Fibroblast of lung (primary cell): ENCODE measurements at regions not wholly inside any gene's neighbourhood (a gene's known extent, or its start where the extent isn't known, plus 50 kb on each side); places are given as distances from the start of the nearest gene placed in this dataset.

ENCODE experiments used
- DNase-seq, 2 donors: peaks; one replicate each; pipeline versions ENCODE4 v3.0.0 to v3.0.0-alpha.2; 2010; ENCODE audit warnings: low read depth in 2 of 2
- H2AFZ ChIP-seq: 2 replicates; pipeline ENCODE4 v1.5.1; 2012; ENCODE audit warnings: low read length, control low read depth, inconsistent platforms
- H3K27ac ChIP-seq: 2 replicates; pipeline ENCODE4 v1.5.1; 2011; ENCODE audit warnings: low read length, control low read depth; ENCODE audit not compliant: insufficient read depth
- H3K27me3 ChIP-seq: 2 replicates; pipeline ENCODE4 v1.5.1; 2011; ENCODE audit warnings: mild to moderate bottlenecking, low read length; ENCODE audit not compliant: control insufficient read depth, insufficient read depth
- H3K36me3 ChIP-seq: 2 replicates; pipeline ENCODE4 v1.5.1; 2011; ENCODE audit warnings: low read length; ENCODE audit not compliant: control insufficient read depth, insufficient read depth
- H3K4me1 ChIP-seq: 2 replicates; pipeline ENCODE4 v1.5.1; 2011; ENCODE audit warnings: low read length; ENCODE audit not compliant: control insufficient read depth, insufficient read depth; ENCODE audit errors: extremely low read depth
- H3K4me2 ChIP-seq: 2 replicates; pipeline ENCODE4 v1.5.1; 2011; ENCODE audit warnings: low read length, control low read depth; ENCODE audit not compliant: insufficient read depth; ENCODE audit errors: extremely low read depth
- H3K4me3 ChIP-seq, 4 experiments: fragments of 200-600 bp in 1 of 4; sonication (generic) in 1 of 4; replicated peaks in 1 of 4; 2 replicates each; pipeline ENCODE4 v1.5.1; 2011 to 2016; ENCODE audit warnings: low read length in 4 of 4, low read depth in 3 of 4, mild to moderate bottlenecking in 3 of 4, control low read depth in 2 of 4, inconsistent platforms in 1 of 4, mixed read lengths in 1 of 4; ENCODE audit not compliant: insufficient read depth in 1 of 4; ENCODE audit errors: control extremely low read depth in 1 of 4
- H3K79me2 ChIP-seq: 2 replicates; pipeline ENCODE4 v1.5.1; 2012; ENCODE audit warnings: mild to moderate bottlenecking, low read length, inconsistent platforms; ENCODE audit not compliant: control insufficient read depth, insufficient read depth
- H3K9ac ChIP-seq: 2 replicates; pipeline ENCODE4 v1.5.1; 2011; ENCODE audit warnings: mild to moderate bottlenecking, low read length, control low read depth; ENCODE audit not compliant: insufficient read depth
- H3K9me3 ChIP-seq: 2 replicates; pipeline ENCODE4 v1.5.1; 2012; ENCODE audit warnings: low read depth, low read length; ENCODE audit not compliant: control insufficient read depth, insufficient read depth
- H4K20me1 ChIP-seq: 2 replicates; pipeline ENCODE4 v1.5.1; 2011; ENCODE audit warnings: low read length; ENCODE audit not compliant: control insufficient read depth, insufficient read depth; ENCODE audit errors: extremely low read depth
- EZH2 ChIP-seq: IDR thresholded peaks from 2 replicates; pipeline ENCODE4 v1.5.1; 2012; ENCODE audit warnings: low read length, control low read depth, mild to moderate bottlenecking; ENCODE audit errors: missing control alignments
- TF ChIP-seq, protein P1 (sequence below), 2 donors: IDR thresholded peaks in 1 of 2; conservative IDR thresholded peaks in 1 of 2; 1 replicate in 1 of 2; 2 replicates in 1 of 2; pipeline ENCODE4 v1.5.1; 2011 to 2012; ENCODE audit warnings: low read length in 2 of 2, control low read depth in 1 of 2, inconsistent platforms in 1 of 2, low read depth in 1 of 2, mild to moderate bottlenecking in 1 of 2

DNA sequence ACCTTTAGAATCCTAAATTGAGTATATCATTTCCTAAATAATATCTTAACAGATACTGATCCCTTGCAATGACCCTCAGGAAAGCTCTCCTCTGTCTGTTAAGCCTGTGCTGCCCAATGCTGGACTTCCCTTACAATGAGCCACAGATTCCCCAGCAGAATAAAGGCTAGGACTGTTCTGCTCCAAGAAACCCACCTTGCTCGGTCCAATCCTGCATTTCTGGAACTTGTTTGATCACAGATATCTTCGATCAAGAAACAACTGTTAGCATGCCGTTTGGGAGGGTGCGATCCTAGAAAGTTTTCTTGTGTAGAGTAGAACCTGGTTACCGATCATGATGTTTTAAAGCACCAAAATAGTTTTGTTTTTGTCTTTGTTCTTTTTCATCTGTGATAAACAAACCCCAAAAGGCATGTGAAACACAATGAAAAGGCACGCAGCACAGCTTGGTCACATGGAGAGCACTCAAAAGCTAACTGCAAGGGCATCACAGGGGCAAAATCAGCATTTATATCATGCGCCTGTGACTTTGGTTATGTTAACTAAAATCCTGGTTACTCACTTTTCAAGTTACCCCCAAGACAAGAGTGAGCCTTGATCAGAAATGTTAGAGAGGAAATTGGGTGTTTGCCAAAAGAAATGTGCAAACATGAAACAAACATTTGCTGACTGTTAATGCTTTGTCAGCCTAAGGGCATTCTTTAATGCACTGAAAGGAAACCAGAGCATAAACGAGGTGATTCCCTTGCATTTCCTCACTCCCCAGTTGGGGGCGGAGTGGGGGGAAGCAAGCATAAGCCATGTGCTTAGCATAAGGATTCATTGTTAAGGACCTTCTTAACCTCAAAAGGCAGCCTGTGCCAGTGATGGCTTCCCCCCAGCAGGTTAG lies 61.9 kb upstream of the ADAMTS16 start:
- no peak for TF ChIP-seq EZH2
- TF ChIP-seq, protein P1, sequence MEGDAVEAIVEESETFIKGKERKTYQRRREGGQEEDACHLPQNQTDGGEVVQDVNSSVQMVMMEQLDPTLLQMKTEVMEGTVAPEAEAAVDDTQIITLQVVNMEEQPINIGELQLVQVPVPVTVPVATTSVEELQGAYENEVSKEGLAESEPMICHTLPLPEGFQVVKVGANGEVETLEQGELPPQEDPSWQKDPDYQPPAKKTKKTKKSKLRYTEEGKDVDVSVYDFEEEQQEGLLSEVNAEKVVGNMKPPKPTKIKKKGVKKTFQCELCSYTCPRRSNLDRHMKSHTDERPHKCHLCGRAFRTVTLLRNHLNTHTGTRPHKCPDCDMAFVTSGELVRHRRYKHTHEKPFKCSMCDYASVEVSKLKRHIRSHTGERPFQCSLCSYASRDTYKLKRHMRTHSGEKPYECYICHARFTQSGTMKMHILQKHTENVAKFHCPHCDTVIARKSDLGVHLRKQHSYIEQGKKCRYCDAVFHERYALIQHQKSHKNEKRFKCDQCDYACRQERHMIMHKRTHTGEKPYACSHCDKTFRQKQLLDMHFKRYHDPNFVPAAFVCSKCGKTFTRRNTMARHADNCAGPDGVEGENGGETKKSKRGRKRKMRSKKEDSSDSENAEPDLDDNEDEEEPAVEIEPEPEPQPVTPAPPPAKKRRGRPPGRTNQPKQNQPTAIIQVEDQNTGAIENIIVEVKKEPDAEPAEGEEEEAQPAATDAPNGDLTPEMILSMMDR (conservative IDR thresholded peaks at IDR 0.05 in 1 of 2, IDR thresholded peaks at IDR 0.05 in 1 of 2; ENCODE audit: low read depth in 1 of 2, low read length in 2 of 2) = no peak
- Histone ChIP-seq H3K9ac (no peak overlapping the region), H2AFZ (no peak overlapping the region), H3K4me1 (no peaks in the 10 kb centered on the region), H3K79me2 (no peaks in the 10 kb centered on the region), H3K4me3 (no peak overlapping the region), H3K27ac (no peak overlapping the region), H3K36me3 (no peaks in the 10 kb centered on the region), H3K9me3 (no peaks in the 10 kb centered on the region), H3K27me3 (no peaks in the 10 kb centered on the region), H3K4me2 (no peak overlapping the region), H4K20me1 (no peaks in the 10 kb centered on the region)
- no peak for DNase-seq

DNA sequence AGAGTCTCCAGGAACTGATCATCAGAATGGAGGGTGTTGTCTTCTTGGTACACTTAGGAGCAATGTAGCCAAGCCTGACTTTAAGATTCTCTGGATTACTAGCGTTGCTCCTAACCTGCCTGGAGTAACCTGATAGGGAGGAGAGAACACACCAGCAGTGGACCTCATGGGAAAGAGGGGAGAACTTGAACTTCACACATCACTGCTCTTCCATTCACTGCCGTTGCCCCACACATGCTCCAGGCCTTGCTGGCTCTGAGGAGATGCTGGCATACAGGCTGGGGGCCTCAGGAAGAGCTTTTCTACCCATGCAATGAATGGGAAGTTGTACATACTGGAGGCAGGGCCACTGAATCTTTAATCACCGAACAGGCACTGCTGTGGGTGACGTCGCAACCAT lies 60.3 kb upstream of the ADAMTS16 start:
- Histone ChIP-seq H3K4me3 (no peak overlapping the region), H2AFZ (no peak overlapping the region), H3K9ac (no peak overlapping the region), H3K9me3 (no peaks in the 10 kb centered on the region), H3K27me3 (no peaks in the 10 kb centered on the region), H3K79me2 (no peaks in the 10 kb centered on the region), H3K27ac (no peak overlapping the region), H3K36me3 (no peaks in the 10 kb centered on the region), H3K4me2 (no peak overlapping the region), H4K20me1 (no peaks in the 10 kb centered on the region), H3K4me1 (no peaks in the 10 kb centered on the region)
- DNase-seq = no peak
- TF ChIP-seq EZH2 = no peak

DNA sequence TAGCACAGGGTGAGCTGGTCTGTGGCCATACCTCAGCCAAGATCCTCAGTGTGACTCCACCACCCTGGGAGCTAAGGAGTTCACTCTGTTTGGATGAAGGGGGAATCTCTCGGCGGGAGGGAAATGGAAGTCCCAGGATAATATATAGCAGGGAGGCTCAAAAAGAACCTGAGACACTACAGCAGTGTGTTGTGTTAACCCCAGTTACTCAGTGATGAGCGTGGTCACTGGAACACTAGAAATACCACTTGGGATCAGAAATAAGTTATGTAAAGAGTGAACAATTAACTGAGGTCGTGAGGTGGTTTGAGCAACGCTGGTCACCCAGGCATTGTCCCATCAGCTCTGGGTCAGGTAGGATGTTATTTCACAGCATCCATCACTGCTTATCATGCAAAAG lies 59.3 kb upstream of the ADAMTS16 start:
- TF ChIP-seq, protein P1 (conservative IDR thresholded peaks at IDR 0.05 in 1 of 2, IDR thresholded peaks at IDR 0.05 in 1 of 2; ENCODE audit: low read depth in 1 of 2, low read length in 2 of 2) = no peak
- no peak for TF ChIP-seq EZH2
- H3K27ac ChIP-seq = no peak overlapping the region
- H3K36me3 ChIP-seq = no peaks in the 10 kb centered on the region
- H2AFZ ChIP-seq = no peak overlapping the region
- H3K9ac ChIP-seq = no peak overlapping the region
- no peaks in the 10 kb centered on the region for H4K20me1 ChIP-seq
- no peaks in the 10 kb centered on the region for H3K79me2 ChIP-seq
- no peak overlapping the region for H3K4me3 ChIP-seq
- no peaks in the 10 kb centered on the region for H3K9me3 ChIP-seq
- H3K4me2 ChIP-seq = no peak overlapping the region
- no peaks in the 10 kb centered on the region for H3K27me3 ChIP-seq
- no peaks in the 10 kb centered on the region for H3K4me1 ChIP-seq
- no peak for DNase-seq
